HG02642 (cell line): ENCODE measurements at regions not wholly inside any gene's neighbourhood (a gene's known extent, or its start where the extent isn't known, plus 50 kb on each side); places are given as distances from the start of the nearest gene placed in this dataset.

Experiments
- ATAC-seq: cut with Tn5 transposase; IDR thresholded peaks from one replicate; pipeline ENCODE4 v1.9.1; 2021; ENCODE audit warnings: mild to moderate bottlenecking; ENCODE audit not compliant: unreplicated experiment, poor library complexity

DNA sequence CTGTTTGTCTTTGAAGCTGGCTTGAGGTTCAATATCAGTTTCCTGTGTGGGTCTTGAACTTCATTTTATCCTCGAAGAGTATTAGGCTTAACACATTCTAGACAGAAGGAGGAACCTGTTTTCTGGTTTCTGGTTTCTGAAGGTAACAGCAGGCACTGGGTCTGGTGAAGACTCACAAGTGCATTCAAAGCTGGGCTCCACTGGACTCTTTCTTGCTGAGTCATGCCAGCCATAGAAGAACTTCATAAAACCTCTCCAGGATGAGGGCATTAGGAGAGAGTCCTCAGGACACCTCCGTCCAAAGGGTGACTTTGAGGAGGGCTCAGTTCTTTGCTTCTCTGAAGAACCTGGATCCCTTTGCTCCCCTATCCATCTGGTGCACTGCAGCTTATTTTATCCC lies 668.6 kb upstream of the SLC10A2 start:
- ATAC-seq = no peak

DNA sequence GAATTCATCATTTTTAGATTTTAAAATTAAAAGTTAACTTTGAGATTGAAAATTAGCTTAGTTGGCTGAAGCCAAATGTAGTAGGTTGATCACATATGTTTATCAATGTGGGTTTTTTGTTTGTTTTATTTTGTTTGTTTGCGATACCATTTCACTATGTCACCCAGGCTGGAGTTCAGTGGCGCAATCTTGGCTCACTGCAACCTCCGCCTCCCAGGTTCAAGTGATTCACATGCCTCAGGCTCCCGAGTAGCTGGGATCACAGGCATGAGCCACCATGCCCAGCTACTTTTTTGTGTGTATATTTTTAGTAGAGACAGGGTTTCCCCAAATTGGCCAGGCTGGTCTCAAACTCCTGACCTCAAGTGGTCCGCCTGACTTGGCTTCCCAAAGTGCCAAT lies 665.7 kb upstream of the SLC10A2 start:
- ATAC-seq = no peak

DNA sequence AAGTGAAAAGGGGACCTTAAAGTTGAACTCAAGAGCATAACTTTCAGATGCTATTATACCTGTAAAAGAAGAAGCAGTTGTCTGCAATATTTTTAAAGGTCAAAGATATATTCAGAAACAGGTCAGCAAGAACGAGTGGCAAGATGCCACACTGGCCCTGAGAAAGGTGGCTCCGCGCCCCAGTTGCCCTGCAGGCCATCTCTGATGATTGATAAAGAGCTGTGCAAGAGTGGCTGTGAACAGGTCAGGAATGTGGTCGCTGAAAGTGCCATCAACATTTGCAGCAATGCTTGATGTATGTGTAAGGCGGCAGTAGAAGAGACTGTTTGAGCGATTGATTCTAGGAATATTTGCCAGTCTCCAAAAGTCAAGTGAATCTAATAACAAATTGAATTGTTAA lies 664.2 kb upstream of the SLC10A2 start:
- ATAC-seq = no peak

DNA sequence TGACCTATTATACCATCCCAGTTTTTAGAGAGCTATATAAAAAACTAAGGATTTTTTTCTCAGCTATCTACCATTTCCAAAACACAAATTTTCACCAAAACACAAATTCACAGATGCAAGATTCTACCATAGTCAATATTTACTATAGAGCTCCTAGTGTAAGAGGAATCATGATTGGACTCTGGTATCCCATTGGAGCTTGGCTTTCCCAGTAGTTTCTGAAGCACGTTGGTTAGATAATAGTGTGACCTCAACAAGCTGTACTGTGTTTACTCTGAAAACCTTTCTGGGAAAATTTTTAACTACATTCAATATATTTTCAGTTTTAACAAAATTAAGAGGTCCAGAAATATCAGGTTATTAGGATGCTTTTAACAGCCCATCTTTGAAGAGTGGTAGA lies 660.6 kb upstream of the SLC10A2 start:
- no peak for ATAC-seq

DNA sequence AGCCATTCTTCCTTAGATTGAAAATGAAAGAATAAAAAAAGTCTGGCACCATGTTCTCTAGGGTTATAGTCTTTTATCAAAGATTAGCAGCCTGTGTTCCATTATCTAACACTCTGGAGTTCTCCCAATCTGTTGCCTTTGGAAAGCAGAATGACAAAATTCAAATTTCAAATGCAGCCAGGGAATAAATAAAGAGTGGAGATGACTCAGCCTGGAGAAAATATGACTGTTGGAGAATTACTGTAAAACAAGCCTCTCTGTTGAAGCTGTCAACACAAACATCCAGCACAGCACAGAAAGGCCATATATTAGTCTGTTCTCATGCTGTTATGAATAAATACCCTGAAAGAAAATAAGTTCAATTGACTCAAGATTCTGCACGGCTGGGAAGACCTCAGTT lies 650.5 kb upstream of the SLC10A2 start:
- no peak for ATAC-seq

DNA sequence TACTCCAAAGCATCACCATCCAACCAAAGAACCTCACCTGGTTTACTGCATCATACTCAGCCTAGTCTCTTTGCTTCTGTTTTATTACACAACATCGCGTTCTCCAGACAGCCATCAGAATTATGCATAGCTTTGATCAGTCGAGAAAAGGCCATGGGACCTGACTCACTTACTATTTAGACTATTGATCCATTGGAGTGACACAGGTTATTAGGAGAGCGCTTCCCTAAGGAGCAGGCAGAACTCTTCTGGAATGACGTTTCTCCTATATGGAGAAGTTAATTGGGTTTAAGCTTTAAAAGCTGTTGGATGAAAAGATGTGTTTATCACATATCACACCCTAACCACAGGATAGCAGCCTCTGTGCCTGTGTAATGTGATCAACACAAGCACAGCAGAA lies 649.1 kb upstream of the SLC10A2 start:
- no peak for ATAC-seq

DNA sequence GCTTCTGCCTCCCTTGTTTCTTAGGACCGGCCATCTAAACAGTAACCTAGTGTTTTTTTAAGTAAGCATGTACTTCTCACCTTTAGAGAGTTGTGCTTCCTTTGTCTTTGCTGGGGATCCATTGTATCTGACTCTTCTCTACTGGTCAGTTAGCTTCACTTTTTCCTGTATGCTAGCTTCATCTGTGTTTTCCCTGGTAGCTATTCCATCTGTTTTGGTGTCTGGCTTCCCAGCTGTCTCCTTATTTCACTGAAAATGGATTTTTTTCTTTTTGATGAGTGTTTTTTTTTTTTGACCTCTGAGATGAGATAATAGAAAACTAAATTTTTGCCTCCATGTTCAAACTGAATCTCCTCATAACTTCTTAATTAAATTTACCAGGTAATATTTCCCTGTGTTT lies 637.0 kb upstream of the SLC10A2 start:
- ATAC-seq = no peak

DNA sequence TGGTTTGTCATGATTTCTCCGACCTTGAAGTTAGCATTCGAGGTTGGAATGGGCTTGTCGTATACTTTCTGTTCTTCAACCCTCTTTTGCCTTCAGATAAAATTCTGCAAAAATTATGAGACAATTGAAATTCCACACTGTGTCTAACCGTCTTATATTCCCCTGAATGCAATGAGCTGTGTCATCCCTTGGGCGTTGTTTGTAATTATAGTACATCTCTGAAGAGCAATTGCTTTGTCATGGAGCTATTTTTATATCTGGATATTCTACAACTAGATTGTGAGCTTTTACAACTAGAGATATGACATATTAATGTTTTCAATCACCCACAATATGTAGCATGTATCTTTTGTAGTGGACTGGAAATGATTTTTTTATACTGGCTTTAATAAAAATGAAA lies 631.8 kb upstream of the SLC10A2 start:
- no peak for ATAC-seq

DNA sequence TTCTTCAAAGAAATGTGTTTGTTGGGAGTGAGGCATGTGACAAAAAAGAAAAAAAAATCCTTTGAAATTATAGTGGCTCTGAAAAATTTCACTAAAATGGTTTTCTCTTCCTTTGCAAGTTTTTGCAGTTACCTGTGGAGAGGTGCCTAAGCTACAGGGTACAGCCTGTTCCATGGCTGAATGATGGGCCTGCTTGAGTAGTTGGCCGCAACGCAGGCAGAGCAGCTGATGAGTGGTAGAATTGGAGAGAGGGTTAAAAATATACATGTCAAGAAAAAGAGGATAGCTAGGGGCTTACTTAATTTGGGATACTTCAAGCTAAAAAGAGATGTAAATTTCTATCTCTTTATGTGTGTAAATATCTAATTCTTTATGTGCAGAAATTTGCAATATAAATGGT lies 629.1 kb upstream of the SLC10A2 start:
- no peak for ATAC-seq

DNA sequence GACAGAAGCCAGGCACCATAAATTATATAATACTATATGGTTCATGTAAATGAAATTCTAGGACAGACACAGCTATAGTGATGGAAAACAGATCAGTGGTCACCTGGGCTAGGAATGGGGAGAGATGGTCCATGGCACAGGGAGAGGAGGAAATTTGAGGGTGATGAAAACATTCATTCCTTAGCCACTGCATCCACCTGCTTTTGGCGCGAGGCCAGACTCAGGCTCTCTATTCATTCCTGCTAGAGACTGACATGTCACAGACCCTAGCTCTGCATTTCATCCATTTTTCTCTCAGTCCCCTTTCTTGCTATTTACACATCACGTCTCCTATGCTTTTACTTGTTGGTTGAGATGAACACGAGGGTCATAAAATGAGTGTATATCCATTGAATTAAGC lies 628.3 kb upstream of the SLC10A2 start:
- ATAC-seq = no peak

DNA sequence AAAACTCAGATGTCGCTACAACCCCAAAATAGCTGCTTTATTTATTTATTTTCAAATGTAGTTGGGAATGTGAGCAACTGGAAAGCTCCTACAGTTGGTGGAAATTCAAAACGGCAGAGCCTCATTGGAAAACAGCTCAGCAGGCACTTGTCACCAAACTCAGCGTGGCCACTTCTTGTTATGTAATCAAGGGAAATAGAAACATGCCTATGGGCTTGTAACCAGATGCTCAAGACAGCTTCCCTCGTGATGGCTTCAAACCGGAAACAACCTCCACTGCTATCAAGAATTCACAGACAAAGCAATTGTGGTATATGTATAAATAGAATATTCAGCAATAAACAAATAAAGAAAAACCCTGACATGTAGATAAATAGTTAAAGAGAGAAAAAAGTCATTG lies 627.8 kb upstream of the SLC10A2 start:
- no peak for ATAC-seq

DNA sequence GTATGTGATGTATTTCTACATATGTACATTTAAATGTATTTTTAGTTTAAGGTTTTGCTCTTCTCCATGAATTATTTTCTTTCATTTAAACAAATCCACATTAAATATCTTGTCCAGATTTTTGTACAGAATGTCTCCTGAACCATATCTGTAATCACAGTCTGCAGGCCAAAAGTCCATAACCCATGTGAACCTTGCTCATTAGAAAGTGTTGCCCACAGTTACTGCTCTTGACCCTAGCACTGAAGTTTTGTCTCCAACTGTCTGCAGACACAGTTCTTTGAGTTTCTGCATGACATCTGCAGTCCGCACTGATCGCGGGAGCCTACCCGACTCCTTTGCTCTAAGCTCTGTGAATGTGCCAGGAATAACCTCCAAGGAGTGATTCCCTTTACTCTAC lies 626.2 kb upstream of the SLC10A2 start:
- ATAC-seq = no peak

DNA sequence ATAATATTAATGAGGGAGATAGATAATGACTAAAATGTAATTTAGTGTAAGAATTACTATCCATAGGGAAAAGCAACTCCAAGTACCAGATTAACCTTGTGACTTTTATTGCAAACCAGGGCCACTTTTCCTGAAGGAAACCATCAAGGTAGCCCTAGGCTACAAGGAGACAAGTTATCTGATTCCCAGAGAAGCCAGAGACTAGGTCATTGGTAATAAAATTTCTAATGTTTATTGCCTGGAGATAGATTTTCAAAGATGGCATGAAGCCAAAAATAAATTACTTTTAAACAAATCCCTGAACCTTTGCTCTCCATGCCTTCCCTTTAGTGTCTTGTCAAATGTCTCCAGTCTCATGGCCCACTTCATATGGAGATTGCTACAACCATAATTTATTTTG lies 610.1 kb upstream of the SLC10A2 start:
- ATAC-seq = no peak

DNA sequence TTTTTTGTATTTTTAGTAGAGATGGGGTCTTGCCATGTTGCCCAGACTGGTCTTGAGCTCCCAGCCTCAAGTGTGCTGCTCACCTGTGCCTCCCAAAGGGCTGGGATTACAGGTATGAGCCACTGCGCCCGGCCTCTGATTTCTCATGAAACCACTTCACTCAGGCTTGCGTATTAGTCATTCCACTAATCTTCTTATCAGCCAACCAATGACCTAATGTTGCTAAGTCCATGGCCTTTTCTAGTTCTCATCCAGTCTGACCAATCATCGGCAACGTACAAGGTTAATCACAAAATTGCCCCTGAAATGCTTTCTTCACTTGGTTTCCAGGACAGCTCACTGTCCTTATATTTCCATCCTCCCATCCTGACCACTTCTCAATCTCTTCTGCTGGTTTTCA lies 605.3 kb upstream of the SLC10A2 start:
- no peak for ATAC-seq

DNA sequence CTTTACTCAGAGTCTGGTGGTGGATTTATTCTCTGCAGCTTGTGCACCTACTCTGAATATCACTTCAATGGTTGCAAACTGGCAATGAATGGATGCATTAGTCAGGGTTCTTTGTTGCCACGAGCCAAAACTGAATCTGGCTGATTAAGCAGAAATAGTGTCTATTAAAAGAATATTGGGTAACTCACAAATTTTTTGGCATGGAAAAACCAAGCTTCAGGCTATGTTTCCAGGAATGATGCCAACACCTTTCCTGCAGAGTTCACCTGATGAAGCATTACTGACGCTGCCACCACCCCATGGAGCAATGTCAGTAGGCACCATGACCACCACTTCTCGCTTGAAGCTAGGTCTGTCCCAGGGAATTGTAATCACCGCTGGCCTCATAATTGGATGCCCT lies 597.8 kb upstream of the SLC10A2 start:
- no peak for ATAC-seq

DNA sequence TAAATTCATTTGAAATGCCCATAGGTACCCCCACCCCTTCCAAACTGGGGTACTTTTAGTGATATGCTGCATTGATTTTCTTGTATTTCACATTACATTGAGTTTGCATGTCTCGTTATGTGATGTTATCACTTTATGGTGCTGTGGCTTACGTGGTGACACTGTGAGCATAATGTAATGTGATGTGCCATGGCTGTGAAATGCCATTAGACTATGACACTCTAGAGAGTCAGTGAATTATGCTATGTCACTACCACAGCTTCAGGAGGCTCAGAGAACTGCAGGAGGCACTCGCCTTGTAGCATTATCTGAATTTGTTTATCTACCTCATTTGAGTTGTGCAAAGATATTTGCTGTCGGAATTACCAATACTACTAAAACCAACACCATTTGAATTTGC lies 590.1 kb upstream of the SLC10A2 start:
- ATAC-seq = no peak

DNA sequence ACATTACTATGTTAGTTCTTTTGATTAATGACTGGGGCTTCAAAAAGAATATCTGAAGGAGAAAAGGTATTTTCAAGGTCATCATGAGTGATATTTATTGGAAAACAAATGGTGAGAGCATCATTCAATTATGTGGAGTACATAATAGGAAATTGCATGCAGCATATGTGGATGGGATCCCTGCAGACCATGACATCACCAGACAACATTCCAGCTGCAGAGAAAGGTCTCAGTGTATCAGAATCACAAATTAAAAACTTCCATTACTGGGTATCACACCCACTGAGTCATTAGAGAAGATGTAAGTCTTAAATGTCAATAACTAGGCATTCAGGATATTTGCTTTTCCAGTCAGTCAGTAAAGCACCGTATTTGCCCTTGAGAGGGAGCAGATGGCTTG lies 574.4 kb upstream of the SLC10A2 start:
- ATAC-seq = no peak

DNA sequence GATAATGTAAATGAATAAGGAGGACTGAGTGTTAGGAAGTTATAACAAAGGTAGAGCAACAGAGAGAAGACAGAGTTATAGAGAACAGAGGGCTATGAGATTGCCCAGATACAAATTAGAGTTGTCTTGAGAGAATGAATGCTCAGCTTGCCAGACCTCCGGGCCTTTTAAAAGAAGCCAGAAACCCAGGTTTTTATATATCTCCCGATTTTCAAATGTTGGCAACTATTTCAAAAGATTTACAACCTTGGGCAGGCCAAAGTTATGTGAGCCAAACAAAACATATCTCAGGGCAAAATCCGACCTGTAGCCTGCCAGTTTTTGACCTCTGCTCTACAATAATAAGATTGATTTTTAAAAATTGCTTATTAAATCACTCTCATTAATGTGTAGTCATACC lies 573.1 kb upstream of the SLC10A2 start:
- no peak for ATAC-seq

DNA sequence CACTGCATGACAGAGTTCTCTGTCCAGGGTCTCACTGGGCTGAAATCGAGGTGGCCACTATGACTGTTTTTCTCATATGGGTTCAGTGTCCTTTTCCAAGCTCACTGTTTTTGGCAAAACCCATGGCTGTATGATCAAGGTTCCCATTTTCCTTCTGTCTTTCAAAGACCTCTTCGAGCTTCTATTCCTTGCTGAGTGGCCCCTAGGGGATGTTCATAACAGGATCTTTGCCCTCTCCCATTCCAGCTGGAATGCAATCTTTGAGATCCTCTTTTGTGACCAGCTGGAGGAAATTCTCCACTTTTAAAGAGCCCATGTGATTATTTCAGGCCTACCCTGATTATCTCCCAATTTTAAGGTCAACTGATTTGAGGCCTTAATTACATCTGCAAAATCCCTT lies 572.5 kb upstream of the SLC10A2 start:
- no peak for ATAC-seq

DNA sequence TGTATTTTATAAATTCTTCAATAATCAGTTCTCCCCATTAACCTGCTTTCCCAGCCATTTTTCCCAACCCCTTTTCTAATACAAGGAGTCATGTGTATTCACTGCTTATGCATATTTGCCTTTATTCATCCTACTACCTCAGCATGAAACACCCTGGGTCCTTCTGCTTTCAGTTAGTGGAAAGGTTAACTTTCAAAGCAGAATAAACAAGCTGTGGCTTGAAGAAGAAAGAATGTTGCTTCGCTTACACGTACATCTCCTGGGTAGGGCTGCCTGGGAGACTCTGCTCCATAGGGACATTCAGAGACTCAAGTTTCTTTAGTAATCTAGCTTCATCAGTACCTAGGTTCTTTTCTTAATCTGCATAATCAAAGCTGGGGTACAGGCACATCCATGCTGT lies 567.8 kb upstream of the SLC10A2 start:
- ATAC-seq = no peak

DNA sequence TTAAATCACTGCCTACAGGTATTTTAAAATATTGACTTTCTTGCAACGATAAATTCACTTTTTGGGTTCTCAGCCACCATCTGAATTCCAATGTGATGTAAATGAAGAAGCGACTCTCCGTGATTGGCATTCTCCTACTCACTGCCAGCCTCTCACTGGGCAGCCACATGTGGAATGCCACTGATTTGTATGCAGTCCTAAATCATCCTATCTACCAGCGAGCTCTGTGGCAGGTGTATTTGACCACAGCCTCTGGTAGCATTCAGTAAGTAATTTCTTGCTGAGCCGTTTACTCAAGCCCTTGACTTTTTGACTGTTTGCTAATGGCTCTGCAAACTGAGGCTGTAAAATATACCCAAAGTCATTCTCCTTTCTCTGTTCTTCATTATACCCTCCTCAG lies 559.0 kb upstream of the SLC10A2 start:
- no peak for ATAC-seq

DNA sequence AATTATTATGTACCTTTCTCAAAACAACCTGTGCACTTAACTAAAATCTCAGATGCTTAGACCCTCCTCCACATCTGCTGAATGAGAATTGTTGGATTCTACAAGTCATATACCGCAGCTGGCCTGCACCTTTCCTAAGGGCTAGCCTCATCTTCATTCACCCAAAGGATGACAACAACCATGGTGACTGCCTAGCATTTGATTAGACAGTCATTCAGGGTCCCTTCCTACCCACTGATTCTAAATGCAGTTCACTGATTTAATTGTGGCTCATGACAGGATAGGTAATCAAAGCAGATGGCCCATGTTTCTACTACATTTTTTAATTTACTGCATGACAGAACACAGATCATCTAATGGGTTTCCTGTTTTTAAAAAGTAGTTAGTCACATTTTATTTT lies 551.9 kb upstream of the SLC10A2 start:
- ATAC-seq = no peak

DNA sequence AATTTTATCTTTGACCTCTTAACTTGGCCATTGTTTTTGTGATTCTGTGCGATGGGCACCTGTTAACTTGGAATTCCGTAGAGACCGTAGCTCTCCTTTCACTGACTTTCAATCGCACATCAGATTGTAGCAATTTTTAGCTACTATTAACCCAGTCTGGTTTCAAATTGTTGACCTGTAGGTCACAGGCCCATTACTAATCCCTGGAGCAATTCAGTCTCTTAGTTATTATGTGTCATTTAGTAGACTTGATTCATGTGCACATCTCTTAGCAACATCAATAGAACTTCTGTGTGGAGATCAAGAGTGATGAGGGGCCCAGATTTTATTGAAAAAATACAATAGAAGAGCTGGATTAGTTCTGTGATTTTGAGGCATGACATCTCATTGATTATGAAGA lies 549.6 kb upstream of the SLC10A2 start:
- no peak for ATAC-seq

DNA sequence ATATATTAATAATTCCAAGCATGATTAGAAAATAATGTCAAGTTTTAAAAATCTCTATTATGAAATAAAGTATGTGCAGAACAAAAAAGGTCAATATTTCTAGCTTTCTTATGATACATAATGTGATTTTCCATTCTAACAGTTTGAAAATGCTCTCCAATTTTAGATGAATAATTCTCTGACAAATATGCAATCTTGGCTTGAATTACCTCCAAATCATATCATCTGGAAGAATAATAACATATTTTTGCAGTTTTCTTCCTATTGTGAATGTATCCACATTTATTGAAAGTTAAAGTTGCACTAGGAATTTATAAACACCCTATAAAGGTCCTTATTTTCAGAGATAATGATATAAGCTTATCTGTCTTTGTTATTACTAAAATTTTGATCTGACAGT lies 548.5 kb upstream of the SLC10A2 start:
- ATAC-seq = no peak
